ENCODE measurements at regions not wholly inside any gene's neighbourhood (a gene's known extent, or its start where the extent isn't known, plus 50 kb on each side); places are given as distances from the start of the nearest gene placed in this dataset.

GRCh38 chr10:113313722-113314121, 239.1 kb upstream of the HABP2 start:
- H3K36me3 ChIP-seq = no peaks in the 10 kb centered on the region
- H3K27me3 ChIP-seq = no peaks in the 10 kb centered on the region
- no peaks in the 10 kb centered on the region for H3K9me3 ChIP-seq
- 75 to 86% methylated on average over 4 of the region's 4 CpGs for WGBS, 2 donors
- no peak for DNase-seq
- no peak overlapping the region for H3K4me3 ChIP-seq
- H3K4me1 ChIP-seq = no peaks in the 10 kb centered on the region
- intact Hi-C loops (cut with DNase I) = no loop called here
- H3K27ac ChIP-seq = no peak overlapping the region
- no peak for TF ChIP-seq EP300 (IDR thresholded peaks at IDR 0.05)
- TF ChIP-seq POLR2A (IDR thresholded peaks at IDR 0.05) = no peak

GRCh38 chr10:113316506-113316905, 236.3 kb upstream of the HABP2 start:
- Histone ChIP-seq H3K9me3 (no peaks in the 10 kb centered on the region), H3K4me1 (no peaks in the 10 kb centered on the region), H3K27ac (no peak overlapping the region), H3K36me3 (no peaks in the 10 kb centered on the region), H3K27me3 (no peaks in the 10 kb centered on the region), H3K4me3 (no peak overlapping the region)
- no peak for DNase-seq
- no peak for TF ChIP-seq EP300 (IDR thresholded peaks at IDR 0.05)
- TF ChIP-seq POLR2AphosphoS5 (IDR thresholded peaks at IDR 0.05) = no peak
- WGBS, 2 donors = 92 to 94% methylated on average over 4 of the region's 4 CpGs
- intact Hi-C loops (cut with DNase I) = no loop called here

GRCh38 chr10:113317489-113317888, 235.4 kb upstream of the HABP2 start:
- no peak overlapping the region for H3K4me3 ChIP-seq
- H3K9me3 ChIP-seq = no peaks in the 10 kb centered on the region
- TF ChIP-seq POLR2A (IDR thresholded peaks at IDR 0.05) (no peak), EP300 (IDR thresholded peaks at IDR 0.05) (no peak), POLR2AphosphoS5 (IDR thresholded peaks at IDR 0.05) (no peak), CTCF (IDR thresholded peaks at IDR 0.05) (no peak)
- H3K27ac ChIP-seq = no peak overlapping the region
- H3K36me3 ChIP-seq = no peaks in the 10 kb centered on the region
- no peaks in the 10 kb centered on the region for H3K4me1 ChIP-seq
- 70 to 73% methylated on average over 10 of the region's 10 CpGs for WGBS, 2 donors
- no peak for DNase-seq
- no peaks in the 10 kb centered on the region for H3K27me3 ChIP-seq
- intact Hi-C loops (cut with DNase I) = no loop called here

- Histone ChIP-seq H3K4me1 (no peaks in the 10 kb centered on the region), H3K4me3 (no peak overlapping the region), H3K36me3 (no peaks in the 10 kb centered on the region), H3K27ac (no peak overlapping the region), H3K27me3 (no peaks in the 10 kb centered on the region), H3K9me3 (no peaks in the 10 kb centered on the region)
- TF ChIP-seq EP300 (IDR thresholded peaks at IDR 0.05) (no peak), POLR2A (IDR thresholded peaks at IDR 0.05) (no peak), POLR2AphosphoS5 (IDR thresholded peaks at IDR 0.05) (no peak), CTCF (IDR thresholded peaks at IDR 0.05) (no peak)
- intact Hi-C loops (cut with DNase I) = no loop called here
- no peak for DNase-seq
- WGBS, 2 donors = 88 to 97% methylated on average over 3 of the region's 3 CpGs
These were observed 233.4 kb upstream of the HABP2 start for GRCh38 chr10:113319479-113319878.

- Histone ChIP-seq H3K4me1 (no peaks in the 10 kb centered on the region), H3K4me3 (no peak overlapping the region), H3K36me3 (no peaks in the 10 kb centered on the region), H3K27me3 (no peaks in the 10 kb centered on the region), H3K27ac (no peak overlapping the region), H3K9me3 (no peaks in the 10 kb centered on the region)
- intact Hi-C loops (cut with DNase I) = no loop called here
- no peak for TF ChIP-seq EP300 (IDR thresholded peaks at IDR 0.05)
- DNase-seq = no peak
- 66 to 79% methylated on average over 8 of the region's 8 CpGs for WGBS, 2 donors
These were observed 232.6 kb upstream of the HABP2 start for GRCh38 chr10:113320211-113320610.

- Histone ChIP-seq H3K27me3 (no peaks in the 10 kb centered on the region), H3K9me3 (no peaks in the 10 kb centered on the region), H3K36me3 (no peaks in the 10 kb centered on the region), H3K4me1 (peaks cover 0 to under 1% (median under 1%) of the 10 kb centered on the region in 4 donors), H3K27ac (no peak overlapping the region), H3K4me3 (no peak overlapping the region)
- intact Hi-C loops (cut with DNase I) = no loop called here
- no peak for TF ChIP-seq POLR2A (IDR thresholded peaks at IDR 0.05)
- no peak for TF ChIP-seq POLR2AphosphoS5 (IDR thresholded peaks at IDR 0.05)
- TF ChIP-seq CTCF (IDR thresholded peaks at IDR 0.05) = no peak
- no peak for TF ChIP-seq EP300 (IDR thresholded peaks at IDR 0.05)
- WGBS, 2 donors = 57 to 68% methylated on average over 6 of the region's 6 CpGs
- no peak for DNase-seq
These were observed 231.9 kb upstream of the HABP2 start for GRCh38 chr10:113320987-113321386.

All from sigmoid colon (tissue), 6 donors.